ENCODE measurements at regions not wholly inside any gene's neighbourhood (a gene's known extent, or its start where the extent isn't known, plus 50 kb on each side); places are given as distances from the start of the nearest gene placed in this dataset.

- Histone ChIP-seq H3K14ac (ENCODE audit: insufficient read depth, low read length) (no peak overlapping the region), H3K79me2 (ENCODE audit: insufficient read depth, low read length) (no peaks in the 10 kb centered on the region), H2AFZ (ENCODE audit: low read length) (no peak overlapping the region), H3K27me3 (ENCODE audit: insufficient read depth, low read length) (no peaks in the 10 kb centered on the region), H2BK20ac (ENCODE audit: low read depth, low read length, poor library complexity, severe bottlenecking) (no peak overlapping the region), H4K5ac (ENCODE audit: insufficient read length, low read depth, low read length) (no peak overlapping the region), H3K79me1 (ENCODE audit: insufficient read depth, low read depth, low read length, poor library complexity, severe bottlenecking) (no peaks in the 10 kb centered on the region), H4K8ac (replicated peaks; ENCODE audit: insufficient read length, low read depth, low read length) (no peak overlapping the region), H3K4me2 (ENCODE audit: insufficient read depth, insufficient read length, low read length) (no peak overlapping the region), H3K9ac (ENCODE audit: extremely low read depth, insufficient read length, low read length) (no peak overlapping the region), H3T11ph (ENCODE audit: low read length) (no peak overlapping the region), H3K56ac (ENCODE audit: insufficient read length, low read depth, low read length) (no peak overlapping the region), H3K27ac (ENCODE audit: insufficient read length, low read depth, low read length) (no peak overlapping the region), H3K4me1 (ENCODE audit: insufficient read depth, low read length) (no peaks in the 10 kb centered on the region), H3K4ac (ENCODE audit: low read depth, low read length) (no peak overlapping the region), H2AK5ac (ENCODE audit: insufficient read length, low read length) (no peak overlapping the region), H2BK15ac (ENCODE audit: low read depth, low read length) (no peak overlapping the region), H2BK120ac (ENCODE audit: low read depth, low read length, poor library complexity, severe bottlenecking) (no peak overlapping the region), H2BK5ac (ENCODE audit: insufficient read length, low read length) (no peak overlapping the region), H3K18ac (ENCODE audit: insufficient read length, low read depth, low read length) (no peak overlapping the region), H4K20me1 (ENCODE audit: control insufficient read depth, insufficient read depth, insufficient read length) (no peaks in the 10 kb centered on the region), H3K23ac (ENCODE audit: insufficient read length, low read depth, low read length) (no peak overlapping the region), H3K9me3 (ENCODE audit: control insufficient read depth, low read depth, low read length) (no peaks in the 10 kb centered on the region), H4K91ac (ENCODE audit: insufficient read length, low read depth, low read length) (no peak overlapping the region), H2BK12ac (ENCODE audit: insufficient read length, low read depth, low read length) (no peak overlapping the region), H3K23me2 (ENCODE audit: insufficient read length, low read depth, low read length, poor library complexity, severe bottlenecking) (no peaks in the 10 kb centered on the region)
- TF ChIP-seq CTCF (conservative IDR thresholded peaks at IDR 0.05): no peak
- H3K27me3 Mint-ChIP-seq (ENCODE audit: low read depth): no peaks in the 10 kb centered on the region; the same call in 1 of the 2 replicates
- DNase-seq: no peak
- no peaks in the 10 kb centered on the region for H3K9me3 Mint-ChIP-seq
- no peak overlapping the region for H3K27ac Mint-ChIP-seq
- no peak overlapping the region for H3K4me3 Mint-ChIP-seq
- H3K4me1 Mint-ChIP-seq: no peaks in the 10 kb centered on the region
- H3K36me3 Mint-ChIP-seq (ENCODE audit: insufficient read depth in 1 of 3, low read depth in 3 of 3): no peaks in the 10 kb centered on the region
- whole genome bisulfite sequencing (ENCODE audit: extremely low coverage, insufficient read length, low lambda C conversion rate): no CpG with 5 or more reads among the region's 1 CpG
Measured at GRCh38 chr12:66024949-66025348, 105.6 kb downstream of the LLPH start.

Measured in H9 (cell line).